ENCODE measurements at regions not wholly inside any gene's neighbourhood (a gene's known extent, or its start where the extent isn't known, plus 50 kb on each side); places are given as distances from the start of the nearest gene placed in this dataset.

DNA sequence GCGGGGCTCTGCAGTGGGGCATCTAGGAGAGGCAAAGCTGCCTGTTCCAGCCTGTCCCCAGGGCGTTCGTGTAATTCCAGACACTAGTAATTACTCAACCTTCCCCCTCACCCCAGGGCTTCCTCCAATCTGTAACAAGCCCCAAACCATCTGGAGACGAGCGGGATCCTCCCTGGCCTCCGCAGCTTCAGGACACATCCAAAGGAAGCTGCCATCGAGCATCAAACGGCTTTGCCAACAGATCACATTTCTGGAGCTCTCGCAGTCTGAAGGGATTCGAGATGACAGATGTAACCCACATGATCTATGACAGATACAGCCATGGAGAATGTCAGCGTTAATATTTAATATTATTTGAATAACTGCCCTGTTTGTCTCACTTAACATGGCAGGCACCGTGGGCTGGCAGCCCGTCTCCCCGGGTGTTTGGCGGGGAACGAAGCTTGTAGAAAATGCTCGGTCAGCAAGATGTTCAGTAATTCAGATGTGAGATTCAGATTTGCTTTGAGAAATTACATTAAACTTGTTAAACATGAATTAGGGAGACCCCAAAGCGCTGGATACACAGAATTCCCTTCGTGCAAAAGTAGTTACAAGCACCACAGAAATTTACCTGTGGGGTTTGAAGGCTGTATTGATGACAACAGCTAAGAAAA lies 108.5 kb upstream of the C7orf33 start:
- WGBS (ENCODE audit: low lambda C conversion rate, missing lambda C conversion rate): 66% methylated on average over 19 of the region's 19 CpGs
- no peak overlapping the region for H3K4me3 ChIP-seq
- H3K4me2 ChIP-seq: no peak overlapping the region
- no peak overlapping the region for H3K27ac ChIP-seq
- H3K27me3 ChIP-seq: no peaks in the 10 kb centered on the region
- no peaks in the 10 kb centered on the region for H3K79me2 ChIP-seq
- H3K36me3 ChIP-seq (replicated peaks; ENCODE audit: insufficient read depth, low read depth): no peaks in the 10 kb centered on the region
- peaks cover 10% of the 10 kb centered on the region for H3K4me1 ChIP-seq (ENCODE audit: insufficient read depth)
- H2AFZ ChIP-seq: peak overlapping the region; percentile 7
- DNase-seq (ENCODE audit: low spot score): no peak
- no peak for TF ChIP-seq EZH2phosphoT487 (IDR thresholded peaks at IDR 0.05; ENCODE audit: low read depth, severe bottlenecking, unreplicated experiment)
- no peak for TF ChIP-seq CTCF (IDR thresholded peaks at IDR 0.05; ENCODE audit: poor library complexity)
- no peak for TF ChIP-seq EZH2 (IDR thresholded peaks at IDR 0.05; ENCODE audit: borderline replicate concordance)
- no peaks in the 10 kb centered on the region for H3K9me2 ChIP-seq (replicated peaks; ENCODE audit: insufficient read depth)
- H3K9me3 ChIP-seq (ENCODE audit: low read depth): no peaks in the 10 kb centered on the region
- no peaks in the 10 kb centered on the region for H4K20me1 ChIP-seq (ENCODE audit: insufficient read depth, poor library complexity, severe bottlenecking)

DNA sequence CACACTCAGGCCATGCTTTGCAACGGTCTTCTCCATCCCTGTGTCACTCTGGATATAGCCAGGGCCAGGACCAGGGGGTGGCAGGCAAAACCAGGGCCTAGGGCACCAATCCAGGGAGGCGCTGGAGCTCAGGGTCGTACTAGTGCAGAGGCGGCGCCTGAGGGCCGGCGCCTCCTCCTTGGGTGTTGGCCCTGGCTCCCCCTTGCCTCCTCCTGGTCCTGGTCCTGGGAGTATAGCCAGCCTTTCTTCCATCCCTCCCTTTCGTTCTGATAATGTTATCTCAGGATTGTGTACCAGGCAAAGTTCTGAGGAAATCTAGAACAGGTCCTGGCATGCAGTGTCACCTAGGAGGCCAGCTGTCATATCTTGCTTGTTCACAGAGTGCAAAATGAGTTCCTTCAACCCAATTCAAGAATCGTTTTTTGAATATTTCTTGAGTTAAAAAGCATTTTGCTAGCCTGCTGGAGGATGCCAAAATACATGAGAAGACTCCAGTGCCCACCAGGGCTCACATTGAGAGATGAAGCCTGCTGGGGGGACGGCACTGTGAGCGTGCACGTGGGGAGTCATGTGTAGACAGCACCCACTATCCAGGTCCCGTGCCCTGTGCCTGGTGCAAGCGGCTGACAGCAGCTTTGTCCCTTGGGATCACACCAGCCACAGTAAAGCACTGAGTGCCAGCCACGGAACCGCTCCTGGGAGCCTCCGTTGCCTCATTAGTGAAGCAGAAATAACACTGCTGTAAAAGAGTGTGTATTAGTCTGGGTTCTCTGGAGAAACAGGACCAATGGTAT lies 106.9 kb upstream of the C7orf33 start:
- Histone ChIP-seq H4K20me1 (ENCODE audit: insufficient read depth, poor library complexity, severe bottlenecking) (no peaks in the 10 kb centered on the region), H3K27me3 (no peaks in the 10 kb centered on the region), H2AFZ (no peak overlapping the region), H3K79me2 (no peaks in the 10 kb centered on the region), H3K9me3 (ENCODE audit: low read depth) (no peaks in the 10 kb centered on the region), H3K36me3 (replicated peaks; ENCODE audit: insufficient read depth, low read depth) (no peaks in the 10 kb centered on the region), H3K27ac (no peak overlapping the region), H3K4me2 (no peak overlapping the region), H3K4me3 (no peak overlapping the region), H3K4me1 (ENCODE audit: insufficient read depth) (peaks cover 10% of the 10 kb centered on the region), H3K9me2 (replicated peaks; ENCODE audit: insufficient read depth) (no peaks in the 10 kb centered on the region)
- TF ChIP-seq EZH2phosphoT487 (IDR thresholded peaks at IDR 0.05; ENCODE audit: low read depth, severe bottlenecking, unreplicated experiment) (no peak), EZH2 (IDR thresholded peaks at IDR 0.05; ENCODE audit: borderline replicate concordance) (no peak), CTCF (IDR thresholded peaks at IDR 0.05; ENCODE audit: poor library complexity) (no peak)
- 92% methylated on average over 17 of the region's 17 CpGs for WGBS (ENCODE audit: low lambda C conversion rate, missing lambda C conversion rate)
- DNase-seq (ENCODE audit: low spot score): no peak

DNA sequence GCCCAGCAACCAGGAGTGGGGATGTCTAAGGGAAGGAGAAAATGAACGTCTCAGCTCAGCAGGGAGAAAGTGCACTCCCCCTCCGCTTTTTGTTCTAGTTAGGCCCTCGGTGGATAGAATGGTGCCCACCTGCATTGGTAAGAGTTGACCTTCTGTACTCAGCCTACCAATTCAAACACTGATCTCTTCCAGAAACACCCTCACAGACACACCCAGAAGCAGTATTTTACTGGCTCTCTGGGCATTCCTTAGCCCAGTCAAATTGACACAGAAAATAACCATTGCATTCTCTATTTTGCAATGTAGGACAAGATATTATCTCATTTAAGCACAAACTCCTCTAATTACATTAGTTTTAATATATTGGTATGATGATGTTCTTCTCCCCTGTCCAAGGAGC lies 106.1 kb upstream of the C7orf33 start:
- no peak for TF ChIP-seq EZH2 (IDR thresholded peaks at IDR 0.05; ENCODE audit: borderline replicate concordance)
- no peak for TF ChIP-seq CTCF (IDR thresholded peaks at IDR 0.05; ENCODE audit: poor library complexity)
- no peak for TF ChIP-seq EZH2phosphoT487 (IDR thresholded peaks at IDR 0.05; ENCODE audit: low read depth, severe bottlenecking, unreplicated experiment)
- no peaks in the 10 kb centered on the region for H3K9me3 ChIP-seq (ENCODE audit: low read depth)
- 78% methylated on average over 3 of the region's 3 CpGs for WGBS (ENCODE audit: low lambda C conversion rate, missing lambda C conversion rate)

More for the DNA sequence above, 106.1 kb upstream of the C7orf33 start:
- Histone ChIP-seq H3K4me1 (ENCODE audit: insufficient read depth) (peaks cover 10% of the 10 kb centered on the region), H3K27me3 (no peaks in the 10 kb centered on the region), H4K20me1 (ENCODE audit: insufficient read depth, poor library complexity, severe bottlenecking) (no peaks in the 10 kb centered on the region), H3K79me2 (no peaks in the 10 kb centered on the region), H3K27ac (no peak overlapping the region), H3K36me3 (replicated peaks; ENCODE audit: insufficient read depth, low read depth) (no peaks in the 10 kb centered on the region), H3K4me2 (no peak overlapping the region), H3K4me3 (no peak overlapping the region), H2AFZ (no peak overlapping the region), H3K9me2 (replicated peaks; ENCODE audit: insufficient read depth) (no peaks in the 10 kb centered on the region)
- DNase-seq (ENCODE audit: low spot score): no peak
